IMR-90 (cell line): ENCODE measurements at regions not wholly inside any gene's neighbourhood (a gene's known extent, or its start where the extent isn't known, plus 50 kb on each side); places are given as distances from the start of the nearest gene placed in this dataset.

Source experiments
- ATAC-seq: fragments of 200-7000 bp; cut with Tn5 transposase; 2 replicates; pipeline ENCODE4 v1.9.1; 2020; ENCODE audit warnings: low read depth, mild to moderate bottlenecking, moderate library complexity
- BruUV-seq: library from RNA; stranded (reverse); fragments of 400-500 nt; replicated peaks from 2 replicates; lab custom pipeline; 2021; lab: Mats Ljungman, UMichigan
- CTCF ChIA-PET: fragments of 300-600 bp; formaldehyde crosslinking; extraction: SDS; loops from one replicate; lab custom pipeline; 2021; ENCODE audit warnings: antibody characterized with exemption; lab: Yijun Ruan, JAX
- POLR2A ChIA-PET: fragments of 300-600 bp; sonication (Branson Sonifier 250); formaldehyde crosslinking; loops from one replicate; lab custom pipeline; 2022; ENCODE audit warnings: antibody characterized with exemption; ENCODE audit not compliant: unreplicated experiment; lab: Charles Lee
- DNase-seq: peaks from one replicate; pipeline ENCODE4 v3.0.0; 2013
- H2AFZ ChIP-seq: replicated peaks from 2 replicates; pipeline ENCODE3; 2013; ENCODE audit warnings: low read length, mild to moderate bottlenecking; ENCODE audit not compliant: poor library complexity
- H2AK5ac ChIP-seq: 2 replicates; pipeline ENCODE4 v1.6.1; 2013; ENCODE audit warnings: low read depth, low read length, inconsistent platforms
- H2AK9ac ChIP-seq: replicated peaks from 2 replicates; pipeline ENCODE3; 2013; ENCODE audit warnings: mild to moderate bottlenecking, low read depth, low read length, moderate library complexity; ENCODE audit not compliant: poor library complexity
- H2BK120ac ChIP-seq: 2 replicates; pipeline ENCODE4 v1.6.1; 2013; ENCODE audit warnings: low read depth, low read length, inconsistent platforms
- H2BK15ac ChIP-seq: 3 replicates; pipeline ENCODE4 v1.6.1; 2013; ENCODE audit warnings: low read depth, low read length, inconsistent platforms
- H2BK20ac ChIP-seq: 2 replicates; pipeline ENCODE4 v1.6.1; 2013; ENCODE audit warnings: low read depth, mild to moderate bottlenecking, inconsistent platforms, low read length, moderate library complexity
- H2BK5ac ChIP-seq: 2 replicates; pipeline ENCODE4 v1.6.1; 2013; ENCODE audit warnings: mild to moderate bottlenecking, low read depth, low read length, inconsistent platforms; ENCODE audit not compliant: poor library complexity, severe bottlenecking
- H3K14ac ChIP-seq: replicated peaks from 2 replicates; pipeline ENCODE4 v1.6.1; 2013; ENCODE audit warnings: low read depth, low read length, inconsistent platforms
- H3K18ac ChIP-seq: 2 replicates; pipeline ENCODE4 v1.6.1; 2013; ENCODE audit warnings: low read depth, low read length, control low read depth
- H3K23ac ChIP-seq: 2 replicates; pipeline ENCODE4 v1.6.1; 2013; ENCODE audit warnings: low read depth, low read length, inconsistent platforms
- H3K27ac ChIP-seq: 2 replicates; pipeline ENCODE4 v1.5.1; 2013; ENCODE audit warnings: mild to moderate bottlenecking, control low read depth, low read length; ENCODE audit not compliant: insufficient read depth
- H3K27me3 ChIP-seq: 2 replicates; pipeline ENCODE4 v1.6.1; 2013; ENCODE audit warnings: low read length; ENCODE audit not compliant: control insufficient read depth, insufficient read depth
- H3K36me3 ChIP-seq: 2 replicates; pipeline ENCODE4 v1.6.1; 2013; ENCODE audit warnings: low read length, mixed read lengths; ENCODE audit not compliant: control insufficient read depth, insufficient read depth
- H3K4ac ChIP-seq: 2 replicates; pipeline ENCODE4 v1.6.1; 2013; ENCODE audit warnings: low read depth, low read length, inconsistent platforms
- H3K4me1 ChIP-seq: 2 replicates; pipeline ENCODE4 v1.6.1; 2013; ENCODE audit warnings: low read length, mixed read lengths; ENCODE audit not compliant: control insufficient read depth, insufficient read depth
- H3K4me2 ChIP-seq: 2 replicates; pipeline ENCODE4 v1.6.1; 2013; ENCODE audit warnings: low read depth, mild to moderate bottlenecking, control low read depth, low read length, moderate library complexity
- H3K4me3 ChIP-seq: 2 replicates; pipeline ENCODE4 v1.5.1; 2013; ENCODE audit warnings: low read depth, mild to moderate bottlenecking, control low read depth, low read length, moderate library complexity; ENCODE audit not compliant: insufficient read depth
- H3K56ac ChIP-seq: 2 replicates; pipeline ENCODE4 v1.6.1; 2013; ENCODE audit warnings: low read length, inconsistent platforms; ENCODE audit not compliant: insufficient read depth; ENCODE audit errors: extremely low read depth
- H3K79me1 ChIP-seq, 2 experiments: 2 replicates each; pipeline ENCODE4 v1.6.1; 2013; ENCODE audit warnings: low read length in 2 of 2, inconsistent platforms in 1 of 2, low read depth in 1 of 2
- H3K9ac ChIP-seq: 2 replicates; pipeline ENCODE4 v1.6.1; 2013; ENCODE audit warnings: low read depth, low read length, control low read depth
- H3K9me1 ChIP-seq: 2 replicates; pipeline ENCODE4 v1.6.1; 2013; ENCODE audit warnings: low read length, inconsistent platforms; ENCODE audit not compliant: insufficient read depth
- H3K9me3 ChIP-seq: 2 replicates; pipeline ENCODE4 v1.6.1; 2013; ENCODE audit warnings: low read length; ENCODE audit not compliant: control insufficient read depth, insufficient read depth
- H4K20me1 ChIP-seq: 2 replicates; pipeline ENCODE4 v1.6.1; 2013; ENCODE audit warnings: low read length, inconsistent platforms; ENCODE audit not compliant: insufficient read depth
- H4K5ac ChIP-seq: 2 replicates; pipeline ENCODE4 v1.6.1; 2013; ENCODE audit warnings: mild to moderate bottlenecking, low read depth, low read length, control low read depth
- H4K8ac ChIP-seq, 2 experiments: 2 replicates each; pipeline ENCODE4 v1.6.1; 2013; ENCODE audit warnings: low read depth in 2 of 2, low read length in 2 of 2, control low read depth in 1 of 2, inconsistent platforms in 1 of 2
- H4K91ac ChIP-seq: 2 replicates; pipeline ENCODE4 v1.6.1; 2013; ENCODE audit warnings: low read depth, low read length, inconsistent platforms; ENCODE audit not compliant: insufficient read depth
- BHLHE40 ChIP-seq: fragments of 150-350 bp; IDR thresholded peaks from 2 replicates; pipeline ENCODE4 v1.6.1; 2016; ENCODE audit warnings: mild to moderate bottlenecking, low read depth, low read length
- CEBPB ChIP-seq: IDR thresholded peaks from 2 replicates; pipeline ENCODE4 v1.6.1; 2012; ENCODE audit warnings: low read depth, low read length, improper control_type of control experiment
- CHD1 ChIP-seq: IDR thresholded peaks from 2 replicates; pipeline ENCODE4 v1.6.1; 2012; ENCODE audit warnings: low read depth, low read length, improper control_type of control experiment
- CTCF ChIP-seq: conservative IDR thresholded peaks from 2 replicates; pipeline ENCODE4 v1.5.1; 2012; ENCODE audit warnings: mild to moderate bottlenecking, low read depth, low read length, improper control_type of control experiment
- ELK1 ChIP-seq: fragments of 150-350 bp; IDR thresholded peaks from 2 replicates; pipeline ENCODE4 v1.6.1; 2016; ENCODE audit warnings: low read depth, mild to moderate bottlenecking, low read length, moderate library complexity, borderline replicate concordance
- FOS ChIP-seq: fragments of 150-350 bp; IDR thresholded peaks from 2 replicates; pipeline ENCODE4 v1.6.1; 2016; ENCODE audit warnings: low read depth, low read length
- MAFK ChIP-seq: IDR thresholded peaks from 2 replicates; pipeline ENCODE4 v1.6.1; 2012; ENCODE audit warnings: low read depth, low read length, improper control_type of control experiment
- MAZ ChIP-seq: IDR thresholded peaks from 2 replicates; pipeline ENCODE4 v1.6.1; 2012; ENCODE audit warnings: low read depth, mild to moderate bottlenecking, low read length, improper control_type of control experiment, moderate library complexity, borderline replicate concordance
- MXI1 ChIP-seq: IDR thresholded peaks from 2 replicates; pipeline ENCODE4 v1.6.1; 2012; ENCODE audit warnings: low read depth, mild to moderate bottlenecking, low read length, moderate library complexity, borderline replicate concordance
- NFE2L2 ChIP-seq: fragments of 150-350 bp; IDR thresholded peaks from 2 replicates; pipeline ENCODE4 v1.6.1; 2016; ENCODE audit warnings: low read depth, mild to moderate bottlenecking, low read length
- POLR2A ChIP-seq: IDR thresholded peaks from 2 replicates; pipeline ENCODE4 v1.6.1; 2012; ENCODE audit warnings: mild to moderate bottlenecking, low read depth, low read length
- RAD21 ChIP-seq: IDR thresholded peaks from 2 replicates; pipeline ENCODE4 v1.6.1; 2012; ENCODE audit warnings: low read length, improper control_type of control experiment
- RCOR1 ChIP-seq: IDR thresholded peaks from 2 replicates; pipeline ENCODE4 v1.6.1; 2012; ENCODE audit warnings: mild to moderate bottlenecking, low read length, improper control_type of control experiment; ENCODE audit not compliant: insufficient replicate concordance
- RFX5 ChIP-seq: IDR thresholded peaks from 2 replicates; pipeline ENCODE4 v1.8.0; 2012; ENCODE audit warnings: low read depth, mild to moderate bottlenecking, low read length, moderate library complexity
- SMC3 ChIP-seq: fragments of 150-350 bp; IDR thresholded peaks from 2 replicates; pipeline ENCODE4 v1.6.1; 2016; ENCODE audit warnings: low read depth, mild to moderate bottlenecking, antibody characterized with exemption, low read length, moderate library complexity
- dilution Hi-C: fragments of 300-500 bp; cut with HindIII; formaldehyde crosslinking; loops from one replicate; pipeline ENCODE4 v1.14.3; 2018; ENCODE audit warnings: low sequenced_read_pairs; ENCODE audit not compliant: unreplicated experiment
- in situ Hi-C: fragments of 300-500 bp; cut with MboI; formaldehyde crosslinking; loops from 3 replicates; pipeline ENCODE4 v1.14.3; 2019; ENCODE audit warnings: low sequenced_read_pairs, inconsistent platforms, mixed read lengths
- intact Hi-C: fragments of 100-400 bp; cut with micrococcal nuclease; formaldehyde crosslinking; loops from 2 replicates; pipeline ENCODE4 v1.10.0; 2022
- TF ChIP-seq, protein P1 (sequence below): fragments of 150-350 bp; IDR thresholded peaks from 2 replicates; pipeline ENCODE4 v1.6.1; 2017; ENCODE audit warnings: mild to moderate bottlenecking, antibody characterized with exemption, low read length, low read depth

DNA sequence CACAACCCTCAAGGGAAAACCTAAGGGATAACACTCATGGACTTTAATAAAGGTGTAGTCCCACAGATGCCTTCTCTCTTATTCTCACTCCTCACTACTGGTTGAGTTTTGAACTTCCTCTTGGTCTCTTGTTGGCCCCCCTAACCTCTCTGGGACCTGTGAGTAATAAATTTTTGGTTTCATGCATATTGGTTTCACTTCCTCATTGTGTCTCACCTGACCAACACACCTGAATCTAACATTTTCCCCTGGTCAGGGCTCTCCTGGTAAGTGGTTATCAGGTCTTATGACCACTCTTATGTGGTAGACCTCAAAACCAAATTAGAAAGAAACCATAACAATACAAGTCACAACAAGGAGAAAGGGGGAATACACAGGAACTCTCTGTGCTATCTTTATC is 60.5 kb upstream of the PRMT6 start:
- H3K18ac ChIP-seq, result no peak overlapping the region
- no peak overlapping the region for H3K4ac ChIP-seq
- ChIA-PET POLR2A (no interaction called here), CTCF (no interaction called here)
- no peak overlapping the region for H2BK20ac ChIP-seq
- H3K27me3 ChIP-seq, result no peaks in the 10 kb centered on the region
- H3K27ac ChIP-seq, result no peak overlapping the region
- H3K9ac ChIP-seq, result no peak overlapping the region
- BruUV-seq, result no TSS peak
- H4K91ac ChIP-seq, result no peak overlapping the region
- no peak overlapping the region for H2BK5ac ChIP-seq
- ATAC-seq (no peak), DNase-seq (no peak)
- no peak overlapping the region for H4K5ac ChIP-seq
- H3K4me3 ChIP-seq, result no peak overlapping the region
- H3K4me1 ChIP-seq, result no peaks in the 10 kb centered on the region
- no peaks in the 10 kb centered on the region for H3K36me3 ChIP-seq
- in situ Hi-C loops, result no loop called here
- no peak overlapping the region for H4K8ac ChIP-seq
- H3K14ac ChIP-seq, result no peak overlapping the region
- H3K23ac ChIP-seq, result no peak overlapping the region
- H3K4me2 ChIP-seq, result no peak overlapping the region
- H2BK15ac ChIP-seq, result no peak overlapping the region
- intact Hi-C loops, result no loop called here
- no peaks in the 10 kb centered on the region for H3K79me1 ChIP-seq
- TF ChIP-seq BHLHE40 (no peak), NFE2L2 (no peak), MAFK (no peak), ELK1 (no peak), MXI1 (no peak), CHD1 (no peak), CTCF (no peak), CEBPB (no peak), RCOR1 (no peak), FOS (no peak), MAZ (no peak), RFX5 (no peak), RAD21 (no peak), POLR2A (no peak), SMC3 (no peak)
- TF ChIP-seq, protein P1, sequence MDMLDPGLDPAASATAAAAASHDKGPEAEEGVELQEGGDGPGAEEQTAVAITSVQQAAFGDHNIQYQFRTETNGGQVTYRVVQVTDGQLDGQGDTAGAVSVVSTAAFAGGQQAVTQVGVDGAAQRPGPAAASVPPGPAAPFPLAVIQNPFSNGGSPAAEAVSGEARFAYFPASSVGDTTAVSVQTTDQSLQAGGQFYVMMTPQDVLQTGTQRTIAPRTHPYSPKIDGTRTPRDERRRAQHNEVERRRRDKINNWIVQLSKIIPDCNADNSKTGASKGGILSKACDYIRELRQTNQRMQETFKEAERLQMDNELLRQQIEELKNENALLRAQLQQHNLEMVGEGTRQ, result no peak
- dilution Hi-C loops, result no loop called here
- H2AK5ac ChIP-seq, result no peak overlapping the region
- H3K56ac ChIP-seq, result no peak overlapping the region
- no peak overlapping the region for H2AK9ac ChIP-seq
- H4K20me1 ChIP-seq, result no peaks in the 10 kb centered on the region
- H3K9me1 ChIP-seq, result no peaks in the 10 kb centered on the region
- no peak overlapping the region for H2AFZ ChIP-seq
- H3K9me3 ChIP-seq, result no peaks in the 10 kb centered on the region
- H2BK120ac ChIP-seq, result no peak overlapping the region
